OCI-LY1 (cell line): ENCODE measurements at regions not wholly inside any gene's neighbourhood (a gene's known extent, or its start where the extent isn't known, plus 50 kb on each side); places are given as distances from the start of the nearest gene placed in this dataset.

ENCODE experiments used
- CTCF ChIP-seq: fragments of 200-600 bp; sonication (generic), shearing (Covaris generic); IDR thresholded peaks from 2 replicates; pipeline ENCODE4 v1.5.1; 2017; ENCODE audit warnings: mild to moderate bottlenecking, antibody characterized with exemption, low read length, moderate library complexity, mixed read lengths
- EZH2 ChIP-seq: fragments of 200-600 bp; sonication (generic), shearing (Covaris generic); IDR thresholded peaks from 2 replicates; pipeline ENCODE4 v1.8.0; 2017; ENCODE audit warnings: borderline replicate concordance, mixed run types, mild to moderate bottlenecking, antibody characterized with exemption, low read length, moderate library complexity, mixed read lengths

GRCh38 chr7:153110606-153111005 is 351.1 kb downstream of the ACTR3B start:
- TF ChIP-seq CTCF = no peak
- no peak for TF ChIP-seq EZH2
